Activated effector memory CD4-positive, alpha-beta T cell treated with anti-CD3 and anti-CD28 coated beads, Interleukin-2, amount 50 U/mL, for 16 hours (primary cell): ENCODE measurements at regions not wholly inside any gene's neighbourhood (a gene's known extent, or its start where the extent isn't known, plus 50 kb on each side); places are given as distances from the start of the nearest gene placed in this dataset.
"Not testable (repeated sequence)": the region's sequence is repeated elsewhere in the genome, so short reads cannot be mapped to it uniquely, and the experiment has no call there.

Experiments used
- DNase-seq: peaks from one replicate; pipeline ENCODE4 v3.0.0-alpha.2; 2020

- no peak for DNase-seq
Measured at GRCh38 chr10:8173866-8174243, 119.4 kb downstream of the GATA3 start.

- DNase-seq: no peak
Measured at GRCh38 chr10:8174762-8175161, 120.3 kb downstream of the GATA3 start.

GRCh38 chr10:8177526-8177925 is 123.0 kb downstream of the GATA3 start:
- not testable (repeated sequence) for DNase-seq

GRCh38 chr10:8179773-8180172 is 125.3 kb downstream of the GATA3 start:
- not testable (repeated sequence) for DNase-seq

- no peak for DNase-seq
Measured at GRCh38 chr10:8180360-8181109, 126.0 kb downstream of the GATA3 start.

- no peak for DNase-seq
Measured at GRCh38 chr10:8181496-8182157, 127.1 kb downstream of the GATA3 start.

GRCh38 chr10:8182806-8183205 is 128.3 kb downstream of the GATA3 start:
- DNase-seq: no peak

GRCh38 chr10:8183241-8183704 is 128.8 kb downstream of the GATA3 start:
- DNase-seq: peak; percentile 75

- no peak for DNase-seq
Measured at GRCh38 chr10:8187171-8187666, 132.7 kb downstream of the GATA3 start.

- no peak for DNase-seq
Measured at GRCh38 chr10:8189458-8189857, 135.0 kb downstream of the GATA3 start.

GRCh38 chr10:8192301-8192700 is 137.8 kb downstream of the GATA3 start:
- DNase-seq: no peak

GRCh38 chr10:8193546-8193945 is 139.1 kb downstream of the GATA3 start:
- no peak for DNase-seq

- DNase-seq: no peak
Measured at GRCh38 chr10:8194050-8194449, 139.6 kb downstream of the GATA3 start.

GRCh38 chr10:8206882-8207281 is 152.4 kb downstream of the GATA3 start:
- DNase-seq: no peak

GRCh38 chr10:8211631-8212030 is 157.1 kb downstream of the GATA3 start:
- DNase-seq: no peak

GRCh38 chr10:8213735-8214134 is 159.2 kb downstream of the GATA3 start:
- no peak for DNase-seq

- DNase-seq: no peak
Measured at GRCh38 chr10:8214587-8214986, 160.1 kb downstream of the GATA3 start.

- DNase-seq: no peak
Measured at GRCh38 chr10:8216893-8217292, 162.4 kb downstream of the GATA3 start.

GRCh38 chr10:8221451-8221850 is 167.0 kb downstream of the GATA3 start:
- no peak for DNase-seq

- DNase-seq: no peak
Measured at GRCh38 chr10:8224591-8224990, 170.1 kb downstream of the GATA3 start.

- no peak for DNase-seq
Measured at GRCh38 chr10:8225187-8225586, 170.7 kb downstream of the GATA3 start.

GRCh38 chr10:8227246-8227645 is 172.8 kb downstream of the GATA3 start:
- DNase-seq: no peak

GRCh38 chr10:8229153-8229552 is 174.7 kb downstream of the GATA3 start:
- no peak for DNase-seq

- no peak for DNase-seq
Measured at GRCh38 chr10:8230902-8231301, 176.4 kb downstream of the GATA3 start.
